Astrocyte (in vitro differentiated cells and primary cell): ENCODE measurements at regions not wholly inside any gene's neighbourhood (a gene's known extent, or its start where the extent isn't known, plus 50 kb on each side); places are given as distances from the start of the nearest gene placed in this dataset.

ENCODE experiments used
- DNase-seq: peaks from one replicate; pipeline ENCODE4 v3.0.0-alpha.2; 2010; ENCODE audit warnings: low read depth
- FAIRE-seq: peaks from 2 replicates; lab custom pipeline; 2011; peaks lifted over from hg19 to GRCh38; lab: Jason Lieb, UNC
- H2AFZ ChIP-seq: 2 replicates; pipeline ENCODE4 v1.6.0; 2012; ENCODE audit warnings: low read depth, low read length, inconsistent platforms
- H3K27ac ChIP-seq: 2 replicates; pipeline ENCODE4 v1.5.1; 2011; ENCODE audit warnings: low read depth, low read length, inconsistent platforms
- H3K27me3 ChIP-seq: 2 replicates; pipeline ENCODE4 v1.6.0; 2011; ENCODE audit warnings: low read length, inconsistent platforms; ENCODE audit not compliant: insufficient read depth
- H3K36me3 ChIP-seq: 2 replicates; pipeline ENCODE4 v1.5.1; 2011; ENCODE audit warnings: low read length, inconsistent platforms; ENCODE audit not compliant: insufficient read depth
- H3K4me1 ChIP-seq: 2 replicates; pipeline ENCODE4 v1.5.1; 2011; ENCODE audit warnings: low read length, inconsistent platforms; ENCODE audit not compliant: insufficient read depth
- H3K4me2 ChIP-seq: 2 replicates; pipeline ENCODE4 v1.6.0; 2012; ENCODE audit warnings: low read length, inconsistent platforms
- H3K4me3 ChIP-seq: 2 replicates; pipeline ENCODE4 v1.5.1; 2011; ENCODE audit warnings: low read depth, mild to moderate bottlenecking, low read length, inconsistent platforms; ENCODE audit not compliant: insufficient read depth
- H3K79me2 ChIP-seq: 2 replicates; pipeline ENCODE4 v1.6.0; 2012; ENCODE audit warnings: mild to moderate bottlenecking, low read length, inconsistent platforms; ENCODE audit not compliant: insufficient read depth
- H3K9ac ChIP-seq: 2 replicates; pipeline ENCODE4 v1.6.0; 2012; ENCODE audit warnings: mild to moderate bottlenecking, low read length, inconsistent platforms
- H3K9me3 ChIP-seq: 2 replicates; pipeline ENCODE4 v1.5.1; 2012; ENCODE audit warnings: low read depth, mild to moderate bottlenecking, low read length, inconsistent platforms; ENCODE audit not compliant: insufficient read depth
- H4K20me1 ChIP-seq: 2 replicates; pipeline ENCODE4 v1.6.0; 2012; ENCODE audit warnings: low read length, inconsistent platforms; ENCODE audit not compliant: insufficient read depth
- H3K27ac Mint-ChIP-seq: one replicate; pipeline ENCODE4 v1.8.0; 2021; ENCODE audit warnings: mild to moderate bottlenecking, mixed read lengths; ENCODE audit not compliant: unreplicated experiment
- H3K27me3 Mint-ChIP-seq: one replicate; pipeline ENCODE4 v1.8.0; 2021; ENCODE audit warnings: low read depth, mixed read lengths; ENCODE audit not compliant: unreplicated experiment
- H3K36me3 Mint-ChIP-seq: one replicate; pipeline ENCODE4 v1.8.0; 2021; ENCODE audit warnings: low read depth, mixed read lengths; ENCODE audit not compliant: unreplicated experiment
- H3K4me1 Mint-ChIP-seq: one replicate; pipeline ENCODE4 v1.8.0; 2021; ENCODE audit warnings: low read depth, mixed read lengths; ENCODE audit not compliant: unreplicated experiment
- H3K4me3 Mint-ChIP-seq: one replicate; pipeline ENCODE4 v1.8.0; 2021; ENCODE audit warnings: mild to moderate bottlenecking, moderate library complexity, mixed read lengths; ENCODE audit not compliant: unreplicated experiment
- H3K9me3 Mint-ChIP-seq: one replicate; pipeline ENCODE4 v1.8.0; 2021; ENCODE audit warnings: mild to moderate bottlenecking, mixed read lengths; ENCODE audit not compliant: unreplicated experiment
- CTCF ChIP-seq: IDR thresholded peaks from 2 replicates; pipeline ENCODE4 v1.5.1; 2011; ENCODE audit warnings: low read depth, mild to moderate bottlenecking, inconsistent platforms, low read length, moderate library complexity; ENCODE audit not compliant: insufficient read depth
- EZH2 ChIP-seq: IDR thresholded peaks from 2 replicates; pipeline ENCODE4 v1.6.1; 2012; ENCODE audit warnings: mild to moderate bottlenecking, low read length, inconsistent platforms; ENCODE audit not compliant: insufficient read depth

- no peak overlapping the region for H3K9ac ChIP-seq
- Mint-ChIP-seq H3K36me3 (no peaks in the 10 kb centered on the region), H3K27me3 (peaks cover 5% of the 10 kb centered on the region), H3K4me1 (peaks cover 4% of the 10 kb centered on the region), H3K27ac (no peak overlapping the region), H3K9me3 (no peaks in the 10 kb centered on the region), H3K4me3 (no peak overlapping the region)
- FAIRE-seq (no peak), DNase-seq (no peak)
- no peaks in the 10 kb centered on the region for H3K36me3 ChIP-seq
- H3K27ac ChIP-seq: no peak overlapping the region
- H3K4me1 ChIP-seq: no peaks in the 10 kb centered on the region
- no peak overlapping the region for H3K4me2 ChIP-seq
- TF ChIP-seq EZH2 (no peak), CTCF (no peak)
- no peaks in the 10 kb centered on the region for H3K27me3 ChIP-seq
- H2AFZ ChIP-seq: no peak overlapping the region
- H3K79me2 ChIP-seq: no peaks in the 10 kb centered on the region
- no peaks in the 10 kb centered on the region for H4K20me1 ChIP-seq
- H3K9me3 ChIP-seq: no peaks in the 10 kb centered on the region
- H3K4me3 ChIP-seq: no peak overlapping the region
Measured at GRCh38 chr11:107139396-107139795, 121.1 kb upstream of the GUCY1A2 start.

GRCh38 chr11:107136892-107137291, 118.6 kb upstream of the GUCY1A2 start:
- Histone ChIP-seq H3K4me3 (no peak overlapping the region), H3K27me3 (no peaks in the 10 kb centered on the region), H3K4me2 (no peak overlapping the region), H4K20me1 (no peaks in the 10 kb centered on the region), H3K4me1 (no peaks in the 10 kb centered on the region), H2AFZ (no peak overlapping the region), H3K9ac (no peak overlapping the region), H3K27ac (no peak overlapping the region), H3K79me2 (no peaks in the 10 kb centered on the region), H3K36me3 (no peaks in the 10 kb centered on the region), H3K9me3 (no peaks in the 10 kb centered on the region)
- FAIRE-seq (no peak), DNase-seq (no peak)
- no peak overlapping the region for H3K4me3 Mint-ChIP-seq
- no peaks in the 10 kb centered on the region for H3K9me3 Mint-ChIP-seq
- no peaks in the 10 kb centered on the region for H3K4me1 Mint-ChIP-seq
- H3K27me3 Mint-ChIP-seq: peaks cover 2% of the 10 kb centered on the region
- no peak overlapping the region for H3K27ac Mint-ChIP-seq
- no peaks in the 10 kb centered on the region for H3K36me3 Mint-ChIP-seq
- TF ChIP-seq EZH2 (no peak), CTCF (no peak)

GRCh38 chr11:107131756-107132155, 113.5 kb upstream of the GUCY1A2 start:
- H4K20me1 ChIP-seq: no peaks in the 10 kb centered on the region
- FAIRE-seq (no peak), DNase-seq (no peak)
- TF ChIP-seq CTCF (no peak), EZH2 (no peak)
- no peaks in the 10 kb centered on the region for H3K36me3 ChIP-seq
- Mint-ChIP-seq H3K27me3 (peaks cover 2% of the 10 kb centered on the region), H3K9me3 (no peaks in the 10 kb centered on the region), H3K27ac (no peak overlapping the region), H3K4me1 (no peaks in the 10 kb centered on the region), H3K4me3 (no peak overlapping the region), H3K36me3 (no peaks in the 10 kb centered on the region)
- H3K9ac ChIP-seq: no peak overlapping the region
- H3K79me2 ChIP-seq: no peaks in the 10 kb centered on the region
- H3K4me2 ChIP-seq: no peak overlapping the region
- no peaks in the 10 kb centered on the region for H3K27me3 ChIP-seq
- no peak overlapping the region for H2AFZ ChIP-seq
- no peaks in the 10 kb centered on the region for H3K4me1 ChIP-seq
- H3K27ac ChIP-seq: no peak overlapping the region
- H3K9me3 ChIP-seq: no peaks in the 10 kb centered on the region
- H3K4me3 ChIP-seq: no peak overlapping the region
